MM.1S (cell line): ENCODE measurements at regions not wholly inside any gene's neighbourhood (a gene's known extent, or its start where the extent isn't known, plus 50 kb on each side); places are given as distances from the start of the nearest gene placed in this dataset.
A peak's percentile ranks its signal among the peaks of the same experiment; 100 is the strongest.

Source experiments
- DNase-seq: peaks from one replicate; pipeline ENCODE4 v3.0.0-alpha.2; 2015
- H2AFZ ChIP-seq: fragments of 300-600 bp; sonication (generic); 2 replicates; pipeline ENCODE4 v1.6.0; 2016; ENCODE audit warnings: antibody characterized with exemption, low read length
- H3F3A ChIP-seq: fragments of 300-600 bp; sonication (generic); 2 replicates; pipeline ENCODE4 v1.6.1; 2016; ENCODE audit warnings: mild to moderate bottlenecking, antibody characterized with exemption, low read length, moderate library complexity, mixed read lengths; ENCODE audit not compliant: insufficient read depth
- H3K27ac ChIP-seq: fragments of 300-600 bp; sonication (generic); 2 replicates; pipeline ENCODE4 v1.5.1; 2016; ENCODE audit warnings: mild to moderate bottlenecking, low read length
- H3K27me3 ChIP-seq: fragments of 300-600 bp; sonication (generic); replicated peaks from 2 replicates; pipeline ENCODE4 v1.6.0; 2016; ENCODE audit warnings: low read length; ENCODE audit not compliant: insufficient read depth
- H3K36me3 ChIP-seq: fragments of 300-600 bp; sonication (generic); replicated peaks from 2 replicates; pipeline ENCODE4 v1.6.1; 2016; ENCODE audit warnings: mild to moderate bottlenecking, low read length, mixed read lengths; ENCODE audit not compliant: insufficient read depth
- H3K4me1 ChIP-seq: fragments of 300-600 bp; sonication (generic); 2 replicates; pipeline ENCODE4 v1.6.1; 2016; ENCODE audit warnings: low read length, mixed read lengths
- H3K4me2 ChIP-seq: fragments of 300-600 bp; sonication (generic); 2 replicates; pipeline ENCODE4 v1.6.0; 2016; ENCODE audit warnings: low read depth, low read length
- H3K4me3 ChIP-seq: fragments of 300-600 bp; sonication (generic); 2 replicates; pipeline ENCODE4 v1.5.1; 2016; ENCODE audit warnings: low read length, mixed read lengths
- H3K79me2 ChIP-seq: fragments of 300-600 bp; sonication (generic); 2 replicates; pipeline ENCODE4 v1.6.1; 2016; ENCODE audit warnings: mixed run types, low read length, mixed read lengths
- H3K9ac ChIP-seq: fragments of 300-600 bp; sonication (generic); 2 replicates; pipeline ENCODE4 v1.6.1; 2016; ENCODE audit warnings: low read length, mixed read lengths
- H3K9me2 ChIP-seq: fragments of 300-600 bp; sonication (generic); replicated peaks from 2 replicates; pipeline ENCODE4 v1.6.1; 2016; ENCODE audit warnings: mild to moderate bottlenecking, low read length, mixed read lengths; ENCODE audit not compliant: insufficient read depth
- H3K9me3 ChIP-seq: fragments of 300-600 bp; sonication (generic); replicated peaks from 2 replicates; pipeline ENCODE4 v1.6.1; 2016; ENCODE audit warnings: mild to moderate bottlenecking, low read length, mixed read lengths; ENCODE audit not compliant: insufficient read depth
- H4K20me1 ChIP-seq: fragments of 300-600 bp; sonication (generic); 2 replicates; pipeline ENCODE4 v1.6.1; 2016; ENCODE audit warnings: mild to moderate bottlenecking, low read length, moderate library complexity, mixed read lengths; ENCODE audit not compliant: insufficient read depth
- CTCF ChIP-seq: fragments of 300-600 bp; sonication (generic); IDR thresholded peaks from 2 replicates; pipeline ENCODE4 v1.5.1; 2016; ENCODE audit warnings: antibody characterized with exemption, low read length, mixed read lengths
- EZH2 ChIP-seq: fragments of 300-600 bp; sonication (generic); optimal IDR thresholded peaks from 2 replicates; pipeline ENCODE3; 2017; ENCODE audit warnings: low read depth, mild to moderate bottlenecking, antibody characterized with exemption, low read length, mixed read lengths
- EZH2phosphoT487 ChIP-seq: fragments of 300-600 bp; sonication (generic); IDR thresholded peaks from 2 replicates; pipeline ENCODE4 v1.6.1; 2018; ENCODE audit warnings: antibody characterized with exemption, low read length

DNA sequence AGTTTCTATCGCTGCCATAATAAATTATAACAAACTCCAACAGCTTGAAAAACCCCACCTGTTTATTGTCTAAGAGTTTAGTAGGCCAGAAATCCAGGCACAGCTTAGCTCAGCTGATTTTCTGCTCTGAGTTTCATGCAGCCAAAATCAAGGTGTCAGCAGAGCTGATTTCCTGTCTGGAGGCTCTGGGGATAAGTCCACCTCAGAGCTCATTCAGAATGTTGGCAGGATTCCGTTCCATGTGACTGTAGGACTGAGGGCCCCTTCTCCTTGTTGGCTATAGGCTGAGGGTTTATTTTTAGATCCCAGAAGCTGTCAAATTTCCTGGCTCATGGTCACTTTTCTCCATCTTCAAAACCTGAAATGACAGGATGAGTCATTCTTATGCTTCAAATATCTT is 91.6 kb upstream of the CHODL start:
- H3K4me3 ChIP-seq: no peak overlapping the region
- no peaks in the 10 kb centered on the region for H3K9me2 ChIP-seq
- TF ChIP-seq EZH2phosphoT487 (no peak), EZH2 (no peak), CTCF (no peak)
- H3K27me3 ChIP-seq: no peaks in the 10 kb centered on the region
- DNase-seq: peak; percentile 74
- H3K9ac ChIP-seq: no peak overlapping the region
- H3K4me1 ChIP-seq: peaks cover 41% of the 10 kb centered on the region
- no peaks in the 10 kb centered on the region for H3K9me3 ChIP-seq
- H3F3A ChIP-seq: peaks cover 17% of the 10 kb centered on the region
- peak overlapping the region; percentile 38; the same call in 1 of the 2 replicates for H2AFZ ChIP-seq
- no peaks in the 10 kb centered on the region for H3K36me3 ChIP-seq
- H4K20me1 ChIP-seq: no peaks in the 10 kb centered on the region
- no peaks in the 10 kb centered on the region for H3K79me2 ChIP-seq
- peak overlapping the region; percentile 53; the same call in 1 of the 2 replicates for H3K27ac ChIP-seq
- peak overlapping the region; percentile 14 for H3K4me2 ChIP-seq

- DNase-seq: no peak
- Histone ChIP-seq H3K36me3 (no peaks in the 10 kb centered on the region), H3K4me2 (peak overlapping the region; percentile 14; the same call in 1 of the 2 replicates), H3K9me3 (no peaks in the 10 kb centered on the region), H3K9ac (no peak overlapping the region), H4K20me1 (no peaks in the 10 kb centered on the region), H3K27ac (peak overlapping the region; percentile 53; the same call in 1 of the 2 replicates), H3F3A (peaks cover 17% of the 10 kb centered on the region), H3K9me2 (no peaks in the 10 kb centered on the region), H3K79me2 (no peaks in the 10 kb centered on the region), H2AFZ (peak overlapping the region; percentile 19; the same call in 1 of the 2 replicates), H3K4me3 (no peak overlapping the region), H3K4me1 (peaks cover 41% of the 10 kb centered on the region), H3K27me3 (no peaks in the 10 kb centered on the region)
- TF ChIP-seq CTCF (no peak), EZH2 (no peak), EZH2phosphoT487 (no peak)
Measured at GRCh38 chr21:18152371-18152770, 92.3 kb upstream of the CHODL start.

- Histone ChIP-seq H2AFZ (no peak overlapping the region), H4K20me1 (no peaks in the 10 kb centered on the region), H3K4me3 (no peak overlapping the region), H3K27me3 (no peaks in the 10 kb centered on the region), H3F3A (peaks cover 15% of the 10 kb centered on the region), H3K9me3 (no peaks in the 10 kb centered on the region), H3K9me2 (no peaks in the 10 kb centered on the region), H3K9ac (no peak overlapping the region), H3K4me1 (peaks cover 36% of the 10 kb centered on the region), H3K79me2 (no peaks in the 10 kb centered on the region), H3K27ac (no peak overlapping the region), H3K36me3 (no peaks in the 10 kb centered on the region), H3K4me2 (no peak overlapping the region)
- TF ChIP-seq EZH2phosphoT487 (no peak), CTCF (no peak), EZH2 (no peak)
- no peak for DNase-seq
Measured at GRCh38 chr21:18151046-18151445, 93.6 kb upstream of the CHODL start.
